ENCODE measurements at regions not wholly inside any gene's neighbourhood (a gene's known extent, or its start where the extent isn't known, plus 50 kb on each side); places are given as distances from the start of the nearest gene placed in this dataset.
A peak's percentile ranks its signal among the peaks of the same experiment; 100 is the strongest.

- peak; percentile 60 for DNase-seq
These were observed 82.0 kb upstream of the ESRRG start for GRCh38 chr1:216805233-216805632.

GRCh38 chr1:216804111-216804510 lies 80.9 kb upstream of the ESRRG start:
- peak; percentile 78 for DNase-seq

- no peak for DNase-seq
These were observed 71.4 kb upstream of the ESRRG start for GRCh38 chr1:216794586-216794985.

- DNase-seq, result no peak
These were observed 70.7 kb upstream of the ESRRG start for GRCh38 chr1:216793973-216794372.

- DNase-seq, result no peak
These were observed 70.1 kb upstream of the ESRRG start for GRCh38 chr1:216793303-216793702.

- DNase-seq, result no peak
These were observed 65.4 kb upstream of the ESRRG start for GRCh38 chr1:216788671-216789070.

- DNase-seq, result no peak
These were observed 62.5 kb upstream of the ESRRG start for GRCh38 chr1:216785737-216786136.

GRCh38 chr1:216785221-216785620 lies 62.0 kb upstream of the ESRRG start:
- no peak for DNase-seq

GRCh38 chr1:216779686-216780085 lies 56.5 kb upstream of the ESRRG start:
- DNase-seq, result no peak

- DNase-seq, result no peak
These were observed 55.5 kb upstream of the ESRRG start for GRCh38 chr1:216778737-216779136.

- no peak for DNase-seq
These were observed 53.9 kb upstream of the ESRRG start for GRCh38 chr1:216777148-216777547.
